HG03066 (cell line): ENCODE measurements at regions not wholly inside any gene's neighbourhood (a gene's known extent, or its start where the extent isn't known, plus 50 kb on each side); places are given as distances from the start of the nearest gene placed in this dataset.

Source experiments
- ATAC-seq: cut with Tn5 transposase; IDR thresholded peaks from one replicate; pipeline ENCODE4 v1.9.1; 2021; ENCODE audit warnings: low read depth; ENCODE audit not compliant: unreplicated experiment

DNA sequence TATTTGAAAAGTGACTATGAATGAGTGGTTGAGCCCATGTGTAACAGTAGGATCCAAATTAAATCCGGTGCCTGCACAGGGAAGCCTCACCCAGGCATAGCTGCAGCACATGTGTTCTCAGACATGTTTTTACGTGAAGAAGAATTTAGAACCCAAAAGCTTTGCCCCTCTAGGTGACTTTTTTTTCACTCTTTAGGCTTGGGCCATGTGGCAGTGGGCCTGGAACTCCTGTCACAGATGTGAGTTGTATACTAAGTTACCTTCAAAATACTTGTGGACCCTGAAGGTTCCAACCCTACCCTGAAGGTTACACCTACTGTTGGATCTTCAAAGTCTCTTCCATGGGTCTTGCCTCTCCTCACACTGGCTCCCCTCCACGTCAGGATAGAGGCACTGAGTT lies 146.6 kb downstream of the GAS1 start:
- no peak for ATAC-seq

GRCh38 chr9:86798966-86799365 lies 148.3 kb downstream of the GAS1 start:
- no peak for ATAC-seq

GRCh38 chr9:86796666-86797065 lies 150.6 kb downstream of the GAS1 start:
- no peak for ATAC-seq

GRCh38 chr9:86795823-86796553 lies 151.3 kb downstream of the GAS1 start:
- ATAC-seq: no peak

GRCh38 chr9:86795047-86795442 lies 152.3 kb downstream of the GAS1 start:
- ATAC-seq: no peak

- ATAC-seq: no peak
Measured at GRCh38 chr9:86794391-86795046, 152.8 kb downstream of the GAS1 start.

DNA sequence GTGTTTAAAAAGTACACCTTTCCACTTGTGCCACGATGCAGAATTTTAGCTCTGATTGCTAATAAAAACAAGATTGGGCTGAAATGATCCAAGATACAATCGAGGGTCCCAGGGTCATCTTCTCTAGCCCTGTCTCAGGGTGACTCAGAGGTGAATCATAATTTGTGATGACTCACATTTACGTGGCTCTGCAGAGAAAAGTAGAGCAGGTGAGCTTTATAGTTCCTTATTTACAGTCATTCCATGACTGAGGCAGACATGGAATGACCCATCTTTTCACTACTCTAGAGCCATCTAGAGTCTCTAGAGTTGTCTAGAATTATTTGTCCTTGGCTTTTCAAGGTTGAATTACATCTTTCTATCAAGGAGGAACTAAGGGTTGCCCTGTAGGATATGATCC lies 155.2 kb downstream of the GAS1 start:
- ATAC-seq: no peak

DNA sequence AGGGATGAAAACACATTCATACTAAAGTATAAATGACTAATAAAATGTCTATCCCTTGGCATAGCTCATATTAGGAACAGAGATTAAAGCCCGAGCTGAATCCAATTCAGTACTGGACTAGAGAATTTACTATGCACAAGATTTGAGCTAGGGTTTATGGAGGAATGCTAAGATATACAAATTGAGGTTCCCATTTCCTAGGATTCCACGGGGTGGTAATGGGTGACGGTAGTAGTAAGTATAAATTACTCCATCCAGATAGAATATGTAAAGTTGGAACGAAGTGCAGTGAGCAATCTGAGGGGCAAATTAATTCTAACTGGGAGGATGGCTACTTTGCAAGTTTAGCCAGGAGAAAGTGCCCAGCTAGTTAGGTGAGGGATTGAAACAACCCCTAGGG lies 156.5 kb downstream of the GAS1 start:
- ATAC-seq: no peak

DNA sequence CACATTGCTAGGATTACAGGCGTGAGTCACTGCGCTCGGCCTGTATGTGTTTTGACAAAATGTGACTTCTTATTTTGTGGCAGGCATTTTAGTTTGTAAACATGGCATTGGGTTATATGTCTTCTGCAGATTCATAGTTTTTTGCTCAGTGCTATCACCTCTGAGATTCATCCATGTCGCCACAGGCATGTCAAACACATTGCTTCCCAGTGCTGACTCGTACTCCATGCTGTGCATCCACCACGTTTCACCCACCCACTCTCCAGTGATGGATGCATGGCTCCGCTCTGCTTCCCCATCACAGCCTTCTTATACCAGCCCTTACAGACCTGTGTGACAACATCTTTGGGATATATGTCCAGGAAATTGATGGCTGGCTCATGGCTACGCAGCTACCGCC lies 158.8 kb downstream of the GAS1 start:
- no peak for ATAC-seq

GRCh38 chr9:86783884-86784283 lies 163.4 kb downstream of the GAS1 start:
- ATAC-seq: no peak

DNA sequence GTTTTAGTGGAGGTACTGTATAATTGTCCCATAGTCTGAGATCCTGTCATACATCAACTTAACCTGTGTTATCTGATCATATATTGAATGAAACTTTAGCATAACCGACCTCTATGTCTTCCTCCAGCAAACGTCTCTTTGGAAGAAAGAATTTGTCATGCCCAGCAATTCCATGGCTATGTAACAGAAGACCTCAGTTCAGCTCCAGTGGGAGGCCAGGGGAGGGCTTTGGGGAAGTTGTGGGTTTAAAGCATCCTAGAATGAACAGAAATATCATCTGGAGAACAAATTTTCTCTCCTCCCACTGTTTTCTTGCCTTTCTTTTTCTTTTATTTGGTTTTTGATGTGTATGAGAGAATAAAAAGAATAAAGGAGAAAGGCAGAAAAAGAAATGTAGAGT lies 164.5 kb downstream of the GAS1 start:
- ATAC-seq: no peak

DNA sequence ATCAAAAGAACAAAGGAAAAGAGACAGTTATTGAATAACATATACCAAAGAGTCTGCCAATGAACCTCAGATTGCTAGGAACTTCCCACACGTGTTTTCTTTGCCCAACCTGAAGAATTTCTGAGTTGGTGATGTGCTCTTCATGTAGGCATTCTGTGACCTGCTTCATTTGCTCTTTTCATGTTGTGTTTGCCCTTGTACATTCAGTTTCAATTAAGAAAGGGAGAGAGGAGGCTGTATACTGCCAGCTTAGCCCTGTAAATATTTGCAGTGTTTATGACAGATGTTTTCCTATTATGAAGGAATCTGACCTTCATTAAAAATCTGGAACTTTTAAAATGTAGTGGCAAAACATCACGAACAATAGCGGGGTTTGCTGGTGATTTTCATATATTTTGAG lies 168.5 kb downstream of the GAS1 start:
- no peak for ATAC-seq

- no peak for ATAC-seq
Measured at GRCh38 chr9:86775718-86776117, 171.6 kb downstream of the GAS1 start.

GRCh38 chr9:86774116-86774515 lies 173.2 kb downstream of the GAS1 start:
- no peak for ATAC-seq

GRCh38 chr9:86773422-86773945 lies 173.8 kb downstream of the GAS1 start:
- ATAC-seq: no peak

DNA sequence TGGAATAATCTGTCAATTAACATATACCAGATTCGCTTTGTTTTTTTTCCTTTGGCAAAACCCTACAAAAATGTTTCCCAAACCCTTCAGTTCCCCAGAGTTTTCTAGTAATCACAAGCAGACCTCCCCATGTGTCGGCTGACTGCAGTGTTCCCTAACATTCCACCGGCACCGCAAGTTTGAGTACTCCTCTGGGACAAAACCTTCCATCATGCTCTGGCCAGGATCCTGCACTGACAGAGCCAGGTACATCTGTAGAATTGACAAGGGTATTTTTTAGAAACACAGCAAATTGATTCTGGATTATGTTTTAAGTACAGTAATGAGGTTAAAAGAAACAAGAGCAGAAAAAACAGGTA lies 174.7 kb downstream of the GAS1 start:
- no peak for ATAC-seq

- ATAC-seq: no peak
Measured at GRCh38 chr9:86771941-86772634, 175.2 kb downstream of the GAS1 start.

DNA sequence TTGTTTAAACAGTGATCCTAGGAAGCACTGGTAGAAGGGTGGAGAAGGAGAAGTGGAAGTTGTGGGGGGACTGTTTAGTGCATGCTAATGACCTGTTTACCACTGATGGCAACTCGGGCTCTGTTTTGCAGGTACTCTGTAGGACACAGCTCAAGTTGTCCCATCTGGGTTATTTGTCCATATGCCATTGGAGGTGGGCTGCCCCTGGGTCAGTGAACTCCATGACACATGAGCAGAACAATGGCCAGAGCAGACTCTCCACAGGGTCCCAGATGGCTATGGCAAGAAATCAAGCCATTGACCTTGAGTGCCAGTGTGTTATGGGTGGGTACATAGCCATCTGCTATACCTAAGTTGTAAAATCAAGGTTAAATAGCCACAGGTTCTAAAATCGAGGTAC lies 175.9 kb downstream of the GAS1 start:
- no peak for ATAC-seq

DNA sequence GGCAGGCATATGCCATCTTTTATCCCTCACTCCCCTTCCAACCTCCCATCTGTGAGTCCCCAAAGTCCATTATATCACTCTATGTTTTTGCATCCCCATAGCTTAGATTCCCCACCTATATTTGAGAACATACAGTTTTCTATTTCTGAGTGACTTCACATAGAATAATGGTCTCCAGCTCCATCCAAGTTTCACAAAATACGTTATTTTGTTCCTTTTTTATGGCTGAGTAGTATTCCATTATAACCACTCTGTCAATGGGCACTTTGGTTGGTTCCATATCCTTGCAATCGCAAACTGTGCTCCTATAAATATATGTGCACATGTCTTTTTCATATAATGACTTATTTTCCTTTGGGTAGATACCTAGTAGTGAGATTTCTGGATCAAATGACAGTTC lies 178.6 kb downstream of the GAS1 start:
- ATAC-seq: no peak

DNA sequence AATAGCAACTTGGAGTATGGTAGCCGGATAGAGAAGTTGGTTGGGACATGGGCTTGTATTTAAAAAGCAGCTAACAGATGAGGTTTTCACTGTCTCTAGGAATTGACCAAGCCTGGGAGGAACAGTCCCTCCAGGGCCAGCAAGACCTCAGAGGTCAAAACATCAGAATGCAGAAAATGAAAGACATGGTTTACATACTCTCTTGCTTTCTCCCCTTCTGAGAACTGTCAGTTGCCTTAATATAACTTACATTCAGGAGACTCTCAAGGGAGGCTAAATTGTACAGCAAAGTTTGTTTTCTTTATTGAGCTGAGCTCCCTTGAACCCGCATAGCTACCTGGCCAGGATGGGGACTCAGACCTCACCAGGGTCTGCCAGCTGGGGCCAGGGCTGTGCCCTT lies 179.3 kb downstream of the GAS1 start:
- no peak for ATAC-seq

- ATAC-seq: no peak
Measured at GRCh38 chr9:86767373-86767772, 179.9 kb downstream of the GAS1 start.

- no peak for ATAC-seq
Measured at GRCh38 chr9:86766912-86767311, 180.4 kb downstream of the GAS1 start.
